H1 (cell line): ENCODE measurements at regions not wholly inside any gene's neighbourhood (a gene's known extent, or its start where the extent isn't known, plus 50 kb on each side); places are given as distances from the start of the nearest gene placed in this dataset.

Source experiments
- CTCF ChIA-PET: fragments of 300-600 bp; sonication (Branson Sonifier 250); formaldehyde crosslinking; loops from one replicate; lab custom pipeline; 2021; ENCODE audit not compliant: partially characterized antibody; lab: Charles Lee
- POLR2A ChIA-PET: fragments of 300-600 bp; sonication (Branson Sonifier 250); formaldehyde crosslinking; loops from one replicate; lab custom pipeline; 2021; ENCODE audit warnings: inconsistent platforms; ENCODE audit not compliant: partially characterized antibody; lab: Charles Lee
- DNase-seq, 2 experiments: peaks; one replicate each; pipeline versions ENCODE4 v3.0.0 to v3.0.0-alpha.2; 2010 to 2022; ENCODE audit warnings: low spot score in 2 of 2, low read depth in 1 of 2, mixed read lengths in 1 of 2
- FAIRE-seq: peaks from 2 replicates; lab custom pipeline; 2011; peaks lifted over from hg19 to GRCh38; lab: Jason Lieb, UNC
- H2AFZ ChIP-seq: 2 replicates; pipeline ENCODE4 v1.8.1; 2012; ENCODE audit warnings: low read length, inconsistent platforms
- H2AK5ac ChIP-seq: 2 replicates; pipeline ENCODE4 v1.6.1; 2013; ENCODE audit warnings: low read depth, low read length
- H2BK120ac ChIP-seq: replicated peaks from 2 replicates; pipeline ENCODE3; 2013; ENCODE audit warnings: low read depth, low read length, inconsistent platforms
- H2BK12ac ChIP-seq: 2 replicates; pipeline ENCODE4 v1.6.1; 2013; ENCODE audit warnings: low read depth, low read length
- H2BK15ac ChIP-seq: 2 replicates; pipeline ENCODE4 v1.6.1; 2013; ENCODE audit warnings: low read length
- H2BK20ac ChIP-seq: 2 replicates; pipeline ENCODE4 v1.6.1; 2013; ENCODE audit warnings: low read length
- H2BK5ac ChIP-seq: 2 replicates; pipeline ENCODE4 v1.6.1; 2013; ENCODE audit warnings: low read depth, low read length
- H3K14ac ChIP-seq: 2 replicates; pipeline ENCODE4 v1.6.1; 2013; ENCODE audit warnings: inconsistent platforms; ENCODE audit not compliant: insufficient read length
- H3K18ac ChIP-seq: 2 replicates; pipeline ENCODE4 v1.6.1; 2013; ENCODE audit warnings: low read length; ENCODE audit errors: extremely low read depth
- H3K23ac ChIP-seq: 2 replicates; pipeline ENCODE4 v1.6.1; 2013; ENCODE audit warnings: inconsistent platforms; ENCODE audit not compliant: insufficient read length
- H3K23me2 ChIP-seq: 2 replicates; pipeline ENCODE4 v1.6.1; 2013; ENCODE audit warnings: low read depth, low read length
- H3K27ac ChIP-seq: 2 replicates; pipeline ENCODE4 v1.6.1; 2011; ENCODE audit warnings: low read depth, low read length, inconsistent platforms
- H3K27me3 ChIP-seq, 4 experiments: replicated peaks in 1 of 4; 1 replicate in 1 of 4; 2 replicates in 3 of 4; pipeline versions ENCODE4 v1.6.1 to v1.8.1; 2011 to 2013; ENCODE audit warnings: low read length in 3 of 4, mild to moderate bottlenecking in 3 of 4, inconsistent platforms in 2 of 4, mixed read lengths in 2 of 4, moderate library complexity in 1 of 4; ENCODE audit not compliant: control insufficient read depth in 3 of 4, insufficient read depth in 3 of 4; ENCODE audit errors: extremely low read depth in 1 of 4
- H3K36me3 ChIP-seq, 4 experiments: 2 replicates each; pipeline versions ENCODE4 v1.6.1 to v1.8.1; 2011 to 2013; ENCODE audit warnings: mild to moderate bottlenecking in 4 of 4, low read length in 3 of 4, moderate library complexity in 2 of 4, control low read depth in 1 of 4, inconsistent platforms in 1 of 4; ENCODE audit not compliant: insufficient read depth in 4 of 4, control insufficient read depth in 2 of 4
- H3K4ac ChIP-seq: replicated peaks from 2 replicates; pipeline ENCODE3; 2013; ENCODE audit warnings: low read length, low read depth, mixed read lengths, inconsistent platforms; ENCODE audit not compliant: insufficient read length
- H3K4me1 ChIP-seq, 4 experiments: replicated peaks in 1 of 4; 1 replicate in 1 of 4; 2 replicates in 3 of 4; pipeline versions ENCODE4 v1.6.1 to v1.8.1; 2011 to 2013; ENCODE audit warnings: low read length in 3 of 4, inconsistent platforms in 2 of 4, mixed read lengths in 1 of 4; ENCODE audit not compliant: insufficient read depth in 4 of 4, control insufficient read depth in 3 of 4
- H3K4me2 ChIP-seq, 2 experiments: 2 replicates each; pipeline versions ENCODE4 v1.6.1 to v1.8.1; 2011 to 2013; ENCODE audit warnings: low read depth in 2 of 2, low read length in 2 of 2, control low read depth in 1 of 2, inconsistent platforms in 1 of 2, mild to moderate bottlenecking in 1 of 2; ENCODE audit not compliant: insufficient read depth in 1 of 2
- H3K4me3 ChIP-seq, 4 experiments: fragments of 200-600, 300-600 bp in 1 of 4; sonication (generic), shearing (Covaris generic), sonication (Bioruptor Twin) in 1 of 4; 2 replicates each; pipeline versions ENCODE4 v1.5.1 to v1.8.1; 2011 to 2016; ENCODE audit warnings: low read length in 4 of 4, low read depth in 3 of 4, control low read depth in 2 of 4, inconsistent platforms in 2 of 4, mild to moderate bottlenecking in 2 of 4, mixed read lengths in 1 of 4, moderate library complexity in 1 of 4; ENCODE audit not compliant: insufficient read depth in 2 of 4; ENCODE audit errors: extremely low read depth in 1 of 4
- H3K56ac ChIP-seq: replicated peaks from 2 replicates; pipeline ENCODE3; 2013; ENCODE audit warnings: low read depth, mild to moderate bottlenecking, mixed read lengths, low read length, inconsistent platforms; ENCODE audit not compliant: insufficient read length
- H3K79me1 ChIP-seq: 2 replicates; pipeline ENCODE4 v1.6.1; 2013; ENCODE audit warnings: low read depth, low read length, control low read depth
- H3K79me2 ChIP-seq, 2 experiments: 2 replicates each; pipeline versions ENCODE4 v1.6.1 to v1.8.1; 2012 to 2013; ENCODE audit warnings: low read length in 2 of 2, mild to moderate bottlenecking in 2 of 2, inconsistent platforms in 1 of 2; ENCODE audit not compliant: insufficient read depth in 2 of 2, control insufficient read depth in 1 of 2
- H3K9ac ChIP-seq, 4 experiments: replicated peaks in 1 of 4; 1 replicate in 1 of 4; 2 replicates in 3 of 4; pipeline versions ENCODE4 v1.6.1 to v1.8.1; 2011 to 2013; ENCODE audit warnings: low read depth in 3 of 4, low read length in 3 of 4, control low read depth in 2 of 4, mild to moderate bottlenecking in 2 of 4, moderate library complexity in 2 of 4, inconsistent platforms in 1 of 4; ENCODE audit errors: extremely low read depth in 1 of 4
- H3K9me3 ChIP-seq, 2 experiments: 2 replicates each; pipeline versions ENCODE4 v1.6.1 to v1.8.1; 2012 to 2013; ENCODE audit warnings: mild to moderate bottlenecking in 2 of 2, moderate library complexity in 2 of 2, control low read depth in 1 of 2, inconsistent platforms in 1 of 2, low read depth in 1 of 2, low read length in 1 of 2, mixed read lengths in 1 of 2; ENCODE audit not compliant: insufficient read depth in 2 of 2
- H4K20me1 ChIP-seq, 2 experiments: replicated peaks in 1 of 2; 2 replicates each; pipeline versions ENCODE3 to v1.8.1; 2011 to 2013; ENCODE audit warnings: inconsistent platforms in 2 of 2, low read length in 2 of 2, mild to moderate bottlenecking in 1 of 2; ENCODE audit not compliant: insufficient read depth in 2 of 2, control insufficient read depth in 1 of 2
- H4K5ac ChIP-seq: 2 replicates; pipeline ENCODE4 v1.6.1; 2013; ENCODE audit warnings: low read length, low read depth, mixed read lengths, inconsistent platforms; ENCODE audit not compliant: insufficient read length
- H4K8ac ChIP-seq: 2 replicates; pipeline ENCODE4 v1.8.0; 2013; ENCODE audit warnings: mild to moderate bottlenecking, moderate library complexity, low read length, inconsistent platforms; ENCODE audit not compliant: insufficient read depth; ENCODE audit errors: extremely low read depth
- H4K91ac ChIP-seq: replicated peaks from 2 replicates; pipeline ENCODE3; 2013; ENCODE audit warnings: low read length, mixed read lengths, inconsistent platforms; ENCODE audit not compliant: insufficient read length
- BACH1 ChIP-seq: IDR thresholded peaks from 2 replicates; pipeline ENCODE4 v1.6.1; 2012; ENCODE audit warnings: low read length, improper control_type of control experiment
- CHD2 ChIP-seq: IDR thresholded peaks from 2 replicates; pipeline ENCODE4 v1.6.1; 2012; ENCODE audit warnings: low read length, improper control_type of control experiment
- E2F6 ChIP-seq: IDR thresholded peaks from 2 replicates; pipeline ENCODE4 v1.6.1; 2012; ENCODE audit warnings: inconsistent platforms
- HDAC2 ChIP-seq, 2 experiments: fragments of 300-600 bp in 1 of 2; sonication (generic) in 1 of 2; IDR thresholded peaks; 2 replicates each; pipeline ENCODE4 v1.6.1; 2011 to 2012; ENCODE audit warnings: low read depth in 2 of 2, low read length in 2 of 2, mild to moderate bottlenecking in 2 of 2, moderate library complexity in 2 of 2, borderline replicate concordance in 1 of 2, inconsistent platforms in 1 of 2
- HDAC6 ChIP-seq: IDR thresholded peaks from one replicate; pipeline ENCODE4 v1.7.1; 2012; ENCODE audit warnings: low read depth, mild to moderate bottlenecking, inconsistent platforms, low read length, moderate library complexity
- KDM4A ChIP-seq: IDR thresholded peaks from one replicate; pipeline ENCODE4 v1.7.1; 2012; ENCODE audit warnings: low read depth, mild to moderate bottlenecking, moderate library complexity, low read length, inconsistent platforms; ENCODE audit not compliant: severe bottlenecking
- SIN3A ChIP-seq, 2 experiments: IDR thresholded peaks in 1 of 2; conservative IDR thresholded peaks in 1 of 2; 2 replicates each; pipeline ENCODE4 v1.6.1; 2011 to 2012; ENCODE audit warnings: low read length in 2 of 2, improper control_type of control experiment in 1 of 2, low read depth in 1 of 2, mild to moderate bottlenecking in 1 of 2
- TBP ChIP-seq: IDR thresholded peaks from 2 replicates; pipeline ENCODE4 v1.6.1; 2011; ENCODE audit warnings: low read depth, low read length, improper control_type of control experiment
- TEAD4 ChIP-seq: IDR thresholded peaks from 2 replicates; pipeline ENCODE4 v1.6.1; 2012; ENCODE audit warnings: low read depth, low read length, inconsistent platforms, mixed read lengths
- WGBS, 2 experiments: shearing (Covaris generic) in 1 of 2; methylation state at CpG; one replicate each; pipeline versions ENCODE4 v1.1.6 to v1.1.7; 2013 to 2015; ENCODE audit warnings: low lambda C conversion rate in 2 of 2, mixed read lengths in 2 of 2, inconsistent platforms in 1 of 2, low coverage in 1 of 2, missing lambda C conversion rate in 1 of 2; ENCODE audit not compliant: insufficient replicate concordance in 2 of 2, insufficient coverage in 1 of 2, insufficient read length in 1 of 2; ENCODE audit errors: extremely low coverage in 1 of 2, missing lambda C conversion rate in 1 of 2; 5-methylcytosine and 5-hydroxymethylcytosine counted together

GRCh38 chr6:121853686-121854085 lies 418.2 kb downstream of the GJA1 start:
- no peak for DNase-seq
- Histone ChIP-seq H3K9ac (no peak overlapping the region), H4K8ac (no peak overlapping the region), H4K20me1 (no peaks in the 10 kb centered on the region), H2BK5ac (no peak overlapping the region), H3K23me2 (no peaks in the 10 kb centered on the region), H3K4ac (no peak overlapping the region), H4K91ac (peak overlapping the region; percentile 61), H3K14ac (no peak overlapping the region), H2AK5ac (no peak overlapping the region), H2BK15ac (no peak overlapping the region), H3K79me2 (no peaks in the 10 kb centered on the region), H3K56ac (no peak overlapping the region), H3K18ac (no peak overlapping the region), H3K4me3 (no peak overlapping the region), H2BK20ac (no peak overlapping the region), H3K4me1 (peaks cover 0 to 17% (median 12%) of the 10 kb centered on the region in 4 experiments; a peak in 5 of 7 replicates), H3K36me3 (no peaks in the 10 kb centered on the region), H4K5ac (no peak overlapping the region), H3K23ac (no peak overlapping the region), H2BK12ac (no peak overlapping the region), H3K4me2 (no peak overlapping the region), H3K79me1 (no peaks in the 10 kb centered on the region), H3K27ac (no peak overlapping the region), H3K9me3 (no peaks in the 10 kb centered on the region), H3K27me3 (no peaks in the 10 kb centered on the region), H2BK120ac (no peak overlapping the region), H2AFZ (no peak overlapping the region)
- ChIA-PET CTCF (interaction anchor here (0.8 to 1.5 kb wide), 2 partner anchors 67 to 453 kb away, joined by 3 to 4 read pairs; no protein-coding TSS in a partner anchor), POLR2A (no interaction called here)
- 85% methylated on average over 4 of the region's 4 CpGs; no CpG with 5 or more reads in 1 of the 2 experiments for WGBS, 2 experiments
- TF ChIP-seq TEAD4 (no peak), BACH1 (no peak), CHD2 (no peak), KDM4A (no peak), TBP (no peak), HDAC2 (IDR thresholded peaks at IDR 0.05; ENCODE audit: borderline replicate concordance in 1 of 2, low read depth in 2 of 2, low read length in 2 of 2) (no peak), HDAC6 (no peak), E2F6 (no peak), SIN3A (conservative IDR thresholded peaks at IDR 0.05 in 1 of 2, IDR thresholded peaks at IDR 0.05 in 1 of 2; ENCODE audit: low read depth in 1 of 2, low read length in 2 of 2) (no peak)
- FAIRE-seq = no peak
